ENCODE measurements at regions not wholly inside any gene's neighbourhood (a gene's known extent, or its start where the extent isn't known, plus 50 kb on each side); places are given as distances from the start of the nearest gene placed in this dataset.

DNA sequence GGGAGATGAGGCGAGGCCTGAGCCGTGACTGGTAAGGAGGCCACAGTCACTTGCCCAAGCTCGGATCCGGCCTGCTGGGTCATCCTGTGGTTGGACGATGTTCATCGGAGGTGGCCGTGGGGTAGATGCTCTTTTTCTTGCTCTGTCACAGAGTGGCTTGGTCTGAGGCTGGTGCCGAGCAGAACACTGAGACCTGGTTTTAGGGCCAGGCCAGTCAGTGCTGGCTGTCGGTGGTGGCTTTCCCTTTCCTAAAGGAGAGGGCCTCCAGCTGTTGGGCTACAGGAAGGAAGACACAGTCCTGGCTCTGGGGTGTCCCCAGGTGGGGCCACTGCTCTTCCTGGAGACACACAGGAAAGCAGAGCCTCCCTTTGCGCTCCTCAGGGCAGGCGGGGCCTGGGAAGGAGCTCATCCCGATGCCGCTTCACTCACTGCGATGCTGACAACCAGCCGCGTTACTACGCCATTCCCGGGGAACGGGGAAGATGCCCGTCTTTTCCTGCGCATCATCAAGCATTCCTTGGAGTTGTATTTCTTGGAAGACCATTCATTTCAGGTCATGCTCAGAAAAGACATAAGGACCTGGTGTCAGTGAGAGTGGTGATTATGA lies 254.8 kb upstream of the IRX4 start:
- no peaks in the 10 kb centered on the region for H3K36me3 ChIP-seq (ENCODE audit: insufficient read depth, low read length)
- no peaks in the 10 kb centered on the region for H3K4me1 ChIP-seq (ENCODE audit: insufficient read depth, low read length)
- H3K79me2 ChIP-seq (ENCODE audit: insufficient read depth, low read length) = no peaks in the 10 kb centered on the region
- ATAC-seq (ENCODE audit: insufficient read depth, low read depth) (no peak), DNase-seq (no peak)
- no peaks in the 10 kb centered on the region for H3K9me3 ChIP-seq (ENCODE audit: insufficient read depth, low read length, severe bottlenecking)
- H3K9ac ChIP-seq (ENCODE audit: low read depth, low read length) = no peak overlapping the region
- no peak overlapping the region for H2AFZ ChIP-seq (ENCODE audit: low read depth, low read length)
- no peaks in the 10 kb centered on the region for H4K20me1 ChIP-seq (ENCODE audit: insufficient read depth, low read length)
- no peak overlapping the region for H3K4me2 ChIP-seq (ENCODE audit: insufficient read depth, low read length)
- H3K27ac ChIP-seq (ENCODE audit: low read length) = no peak overlapping the region
- H3K27me3 ChIP-seq (ENCODE audit: insufficient read depth, low read length, poor library complexity) = peaks cover 2% of the 10 kb centered on the region
- no peak overlapping the region for H3K4me3 ChIP-seq (ENCODE audit: low read depth in 1 of 2, low read length in 2 of 2)
- TF ChIP-seq, protein P1, sequence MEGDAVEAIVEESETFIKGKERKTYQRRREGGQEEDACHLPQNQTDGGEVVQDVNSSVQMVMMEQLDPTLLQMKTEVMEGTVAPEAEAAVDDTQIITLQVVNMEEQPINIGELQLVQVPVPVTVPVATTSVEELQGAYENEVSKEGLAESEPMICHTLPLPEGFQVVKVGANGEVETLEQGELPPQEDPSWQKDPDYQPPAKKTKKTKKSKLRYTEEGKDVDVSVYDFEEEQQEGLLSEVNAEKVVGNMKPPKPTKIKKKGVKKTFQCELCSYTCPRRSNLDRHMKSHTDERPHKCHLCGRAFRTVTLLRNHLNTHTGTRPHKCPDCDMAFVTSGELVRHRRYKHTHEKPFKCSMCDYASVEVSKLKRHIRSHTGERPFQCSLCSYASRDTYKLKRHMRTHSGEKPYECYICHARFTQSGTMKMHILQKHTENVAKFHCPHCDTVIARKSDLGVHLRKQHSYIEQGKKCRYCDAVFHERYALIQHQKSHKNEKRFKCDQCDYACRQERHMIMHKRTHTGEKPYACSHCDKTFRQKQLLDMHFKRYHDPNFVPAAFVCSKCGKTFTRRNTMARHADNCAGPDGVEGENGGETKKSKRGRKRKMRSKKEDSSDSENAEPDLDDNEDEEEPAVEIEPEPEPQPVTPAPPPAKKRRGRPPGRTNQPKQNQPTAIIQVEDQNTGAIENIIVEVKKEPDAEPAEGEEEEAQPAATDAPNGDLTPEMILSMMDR (IDR thresholded peaks at IDR 0.05; ENCODE audit: borderline replicate concordance, extremely low read depth, low read length, poor library complexity, severe bottlenecking) = no peak
- TF ChIP-seq EZH2 (IDR thresholded peaks at IDR 0.05; ENCODE audit: borderline replicate concordance, low read depth, low read length, severe bottlenecking) = no peak

DNA sequence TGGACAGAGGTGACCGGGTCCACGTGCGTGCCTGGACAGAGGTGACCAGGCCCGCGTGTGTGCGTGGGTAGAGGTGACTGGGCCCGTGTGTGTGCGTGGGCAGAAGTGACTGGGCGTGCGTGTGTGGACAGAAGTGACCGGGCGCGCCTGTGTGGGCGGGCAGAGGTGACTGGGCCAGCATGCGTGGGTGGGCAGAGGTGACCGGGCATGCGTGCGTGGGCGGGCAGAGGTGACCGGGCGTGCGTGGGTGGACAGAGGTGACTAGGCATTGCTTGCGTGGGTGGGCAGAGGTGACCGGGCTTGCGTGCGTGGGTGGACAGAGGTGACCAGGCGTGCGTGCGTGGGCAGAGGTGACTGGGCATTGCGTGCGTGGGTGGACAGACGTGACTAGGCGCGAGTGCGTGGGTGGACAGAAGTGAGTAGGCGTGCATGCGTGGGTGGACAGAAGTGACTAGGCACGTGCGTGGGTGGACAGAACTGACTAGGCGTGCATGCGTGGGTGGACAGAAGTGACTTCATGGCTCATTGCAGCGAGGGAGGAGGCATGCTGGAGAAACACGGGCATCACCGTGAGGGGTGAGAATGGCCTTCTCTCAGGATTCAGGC lies 254.1 kb upstream of the IRX4 start:
- TF ChIP-seq, protein P1 (IDR thresholded peaks at IDR 0.05; ENCODE audit: borderline replicate concordance, extremely low read depth, low read length, poor library complexity, severe bottlenecking) = no peak
- no peak for TF ChIP-seq EZH2 (IDR thresholded peaks at IDR 0.05; ENCODE audit: borderline replicate concordance, low read depth, low read length, severe bottlenecking)
- no peak overlapping the region for H3K27ac ChIP-seq (ENCODE audit: low read length)
- H3K79me2 ChIP-seq (ENCODE audit: insufficient read depth, low read length) = no peaks in the 10 kb centered on the region
- no peaks in the 10 kb centered on the region for H3K9me3 ChIP-seq (ENCODE audit: insufficient read depth, low read length, severe bottlenecking)
- no peaks in the 10 kb centered on the region for H3K36me3 ChIP-seq (ENCODE audit: insufficient read depth, low read length)
- H3K4me3 ChIP-seq (ENCODE audit: low read depth in 1 of 2, low read length in 2 of 2) = no peak overlapping the region
- H2AFZ ChIP-seq (ENCODE audit: low read depth, low read length) = no peak overlapping the region
- no peaks in the 10 kb centered on the region for H3K4me1 ChIP-seq (ENCODE audit: insufficient read depth, low read length)
- H3K9ac ChIP-seq (ENCODE audit: low read depth, low read length) = no peak overlapping the region
- H4K20me1 ChIP-seq (ENCODE audit: insufficient read depth, low read length) = no peaks in the 10 kb centered on the region
- DNase-seq = no peak
- no peak overlapping the region for H3K4me2 ChIP-seq (ENCODE audit: insufficient read depth, low read length)
- no peak for ATAC-seq (ENCODE audit: insufficient read depth, low read depth)
- H3K27me3 ChIP-seq (ENCODE audit: insufficient read depth, low read length, poor library complexity) = no peaks in the 10 kb centered on the region

- H3K4me1 ChIP-seq (ENCODE audit: insufficient read depth, low read length) = no peaks in the 10 kb centered on the region
- no peaks in the 10 kb centered on the region for H3K27me3 ChIP-seq (ENCODE audit: insufficient read depth, low read length, poor library complexity)
- DNase-seq (no peak), ATAC-seq (ENCODE audit: insufficient read depth, low read depth) (no peak)
- TF ChIP-seq EZH2 (IDR thresholded peaks at IDR 0.05; ENCODE audit: borderline replicate concordance, low read depth, low read length, severe bottlenecking) = no peak
- TF ChIP-seq, protein P1 (IDR thresholded peaks at IDR 0.05; ENCODE audit: borderline replicate concordance, extremely low read depth, low read length, poor library complexity, severe bottlenecking) = no peak
- no peaks in the 10 kb centered on the region for H3K9me3 ChIP-seq (ENCODE audit: insufficient read depth, low read length, severe bottlenecking)
- no peak overlapping the region for H3K4me3 ChIP-seq (ENCODE audit: low read depth in 1 of 2, low read length in 2 of 2)
- H3K36me3 ChIP-seq (ENCODE audit: insufficient read depth, low read length) = no peaks in the 10 kb centered on the region
- no peak overlapping the region for H2AFZ ChIP-seq (ENCODE audit: low read depth, low read length)
- no peak overlapping the region for H3K9ac ChIP-seq (ENCODE audit: low read depth, low read length)
- no peaks in the 10 kb centered on the region for H3K79me2 ChIP-seq (ENCODE audit: insufficient read depth, low read length)
- H4K20me1 ChIP-seq (ENCODE audit: insufficient read depth, low read length) = no peaks in the 10 kb centered on the region
- no peak overlapping the region for H3K27ac ChIP-seq (ENCODE audit: low read length)
- no peak overlapping the region for H3K4me2 ChIP-seq (ENCODE audit: insufficient read depth, low read length)
Measured at GRCh38 chr5:2135833-2136232, 253.1 kb upstream of the IRX4 start.

All from DND-41 (cell line).